Sigmoid colon (tissue), 6 donors: ENCODE measurements at regions not wholly inside any gene's neighbourhood (a gene's known extent, or its start where the extent isn't known, plus 50 kb on each side); places are given as distances from the start of the nearest gene placed in this dataset.

ENCODE experiments used
- DNase-seq: peaks from one replicate; pipeline ENCODE4 v3.0.0-alpha.2; 2019
- H3K27ac ChIP-seq, 4 donors: fragments of 200-600 bp; sonication (generic); one replicate each; pipeline ENCODE4 v1.5.1; 2016 to 2019; ENCODE audit warnings: mild to moderate bottlenecking in 1 of 4
- H3K27me3 ChIP-seq, 3 donors: fragments of 200-600 bp; sonication (generic); one replicate each; pipeline ENCODE4 v1.5.1; 2019; ENCODE audit warnings: mild to moderate bottlenecking in 1 of 3
- H3K36me3 ChIP-seq, 4 donors: fragments of 200-600 bp; sonication (generic); one replicate each; pipeline ENCODE4 v1.5.1; 2016 to 2019
- H3K4me1 ChIP-seq, 4 donors: fragments of 200-600 bp; sonication (generic); one replicate each; pipeline ENCODE4 v1.5.1; 2017 to 2019
- H3K4me3 ChIP-seq, 4 donors: fragments of 200-600 bp; sonication (generic); one replicate each; pipeline ENCODE4 v1.5.1; 2017 to 2019; ENCODE audit warnings: mild to moderate bottlenecking in 2 of 4, moderate library complexity in 1 of 4
- H3K9me3 ChIP-seq, 4 donors: fragments of 200-600 bp in 3 of 4; sonication (generic) in 3 of 4; one replicate each; pipeline versions ENCODE4 v1.5.1 to v1.6.1; 2013 to 2019
- POLR2A ChIP-seq, 2 donors: fragments of 450-650 bp; IDR thresholded peaks; one replicate each; pipeline ENCODE4 v1.6.1; 2016; ENCODE audit warnings: antibody characterized with exemption in 2 of 2, mild to moderate bottlenecking in 2 of 2, moderate library complexity in 2 of 2
- POLR2AphosphoS5 ChIP-seq, 4 donors: sonication (generic); formaldehyde crosslinking; IDR thresholded peaks; one replicate each; pipeline ENCODE4 v1.6.1; 2017; ENCODE audit warnings: antibody characterized with exemption in 4 of 4
- WGBS, 2 donors: extraction: QIAGEN DNeasy Blood & Tissue Kit; methylation state at CpG; one replicate each; pipeline ENCODE4 v1.1.7; 2013; 5-methylcytosine and 5-hydroxymethylcytosine counted together
- intact Hi-C: fragments of 100-400 bp; cut with DNase I; formaldehyde crosslinking; loops from one replicate; pipeline ENCODE4 v1.15.1; 2023
- donor health status: healthy with polysubstance abuse.
- donor health status: healthy.

DNA sequence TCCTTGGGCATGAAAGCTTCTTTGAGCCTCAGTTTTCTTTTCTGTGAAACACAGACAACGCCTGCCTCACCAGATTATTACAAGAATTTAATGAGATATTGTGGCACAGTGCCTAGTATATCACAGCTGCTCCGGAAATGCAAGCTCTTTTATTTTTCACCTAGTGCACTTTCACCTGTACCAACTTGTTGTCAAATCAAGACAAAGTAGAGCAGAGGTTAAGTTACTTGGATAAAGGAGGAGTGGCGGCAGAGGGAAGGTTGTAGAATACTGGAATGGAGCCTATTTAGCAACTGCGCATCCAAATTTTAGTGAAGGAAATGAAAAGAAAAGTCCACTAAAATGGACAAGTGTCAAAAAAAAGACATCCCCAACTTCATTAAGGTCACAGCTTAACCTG lies 54.9 kb upstream of the RHOBTB1 start:
- H3K9me3 ChIP-seq: no peaks in the 10 kb centered on the region
- intact Hi-C loops: no loop called here
- H3K4me3 ChIP-seq: no peak overlapping the region
- no peak for TF ChIP-seq POLR2AphosphoS5 (IDR thresholded peaks at IDR 0.05)
- no peak for TF ChIP-seq POLR2A (IDR thresholded peaks at IDR 0.05)
- no peak overlapping the region for H3K27ac ChIP-seq
- H3K27me3 ChIP-seq: peaks cover 6 to 23% (median 14%) of the 10 kb centered on the region in 3 donors
- H3K36me3 ChIP-seq: no peaks in the 10 kb centered on the region
- WGBS, 2 donors: 26 to 81% methylated on average over 4 of the region's 4 CpGs
- no peak for DNase-seq
- H3K4me1 ChIP-seq: peaks cover 0 to 11% (median 3%) of the 10 kb centered on the region in 4 donors

GRCh38 chr10:60994128-60994527 lies 50.1 kb upstream of the RHOBTB1 start:
- Histone ChIP-seq H3K9me3 (no peaks in the 10 kb centered on the region), H3K4me1 (no peaks in the 10 kb centered on the region), H3K36me3 (no peaks in the 10 kb centered on the region), H3K27ac (no peak overlapping the region), H3K4me3 (no peak overlapping the region), H3K27me3 (no peaks in the 10 kb centered on the region)
- 88% methylated on average over 2 of the region's 2 CpGs for WGBS, 2 donors
- intact Hi-C loops: no loop called here
- no peak for DNase-seq
- no peak for TF ChIP-seq POLR2A (IDR thresholded peaks at IDR 0.05)
